HCT116 (cell line): ENCODE measurements at regions not wholly inside any gene's neighbourhood (a gene's known extent, or its start where the extent isn't known, plus 50 kb on each side); places are given as distances from the start of the nearest gene placed in this dataset.

Experiments
- CTCF ChIP-seq, 3 experiments: fragments of 200-600 bp in 1 of 3; sonication (generic) in 1 of 3; IDR thresholded peaks in 2 of 3; conservative IDR thresholded peaks in 1 of 3; 2 replicates each; pipeline ENCODE4 v1.5.1; 2012 to 2017; ENCODE audit warnings: low read depth in 2 of 3, low read length in 2 of 3, antibody characterized with exemption in 1 of 3, borderline replicate concordance in 1 of 3, control low read depth in 1 of 3, mild to moderate bottlenecking in 1 of 3, mixed read lengths in 1 of 3, mixed run types in 1 of 3, moderate library complexity in 1 of 3; ENCODE audit not compliant: insufficient read depth in 1 of 3
- REST ChIP-seq: IDR thresholded peaks from 2 replicates; pipeline ENCODE4 v1.6.1; 2012; ENCODE audit warnings: low read depth
- ZFX ChIP-seq: fragments of 450-650 bp; IDR thresholded peaks from 2 replicates; pipeline ENCODE4 v1.6.1; 2017

- TF ChIP-seq REST, result no peak
- no peak for TF ChIP-seq ZFX
- no peak for TF ChIP-seq CTCF (IDR thresholded peaks at IDR 0.05 in 2 of 3, conservative IDR thresholded peaks at IDR 0.05 in 1 of 3; ENCODE audit: borderline replicate concordance in 1 of 3, insufficient read depth in 1 of 3, low read depth in 2 of 3, low read length in 2 of 3)
Observed at GRCh38 chr3:8436661-8437287, 64.8 kb upstream of the LMCD1 start.
